Mammary epithelial cell (primary cell): ENCODE measurements at regions not wholly inside any gene's neighbourhood (a gene's known extent, or its start where the extent isn't known, plus 50 kb on each side); places are given as distances from the start of the nearest gene placed in this dataset.
"Not testable (repeated sequence)": the region's sequence is repeated elsewhere in the genome, so short reads cannot be mapped to it uniquely, and the experiment has no call there.

Experiments used
- EZH2 ChIP-seq: IDR thresholded peaks from 2 replicates; pipeline ENCODE4 v1.6.1; 2012; ENCODE audit warnings: low read length, inconsistent platforms, borderline replicate concordance
- TF ChIP-seq, protein P1 (sequence below), 2 donors: IDR thresholded peaks in 1 of 2; conservative IDR thresholded peaks in 1 of 2; 2 replicates each; pipeline ENCODE4 v1.5.1; 2011 to 2012; ENCODE audit warnings: inconsistent platforms in 2 of 2, low read length in 2 of 2, mild to moderate bottlenecking in 2 of 2, control low read depth in 1 of 2, low read depth in 1 of 2; ENCODE audit not compliant: insufficient read depth in 1 of 2; ENCODE audit errors: extremely low read depth in 1 of 2

DNA sequence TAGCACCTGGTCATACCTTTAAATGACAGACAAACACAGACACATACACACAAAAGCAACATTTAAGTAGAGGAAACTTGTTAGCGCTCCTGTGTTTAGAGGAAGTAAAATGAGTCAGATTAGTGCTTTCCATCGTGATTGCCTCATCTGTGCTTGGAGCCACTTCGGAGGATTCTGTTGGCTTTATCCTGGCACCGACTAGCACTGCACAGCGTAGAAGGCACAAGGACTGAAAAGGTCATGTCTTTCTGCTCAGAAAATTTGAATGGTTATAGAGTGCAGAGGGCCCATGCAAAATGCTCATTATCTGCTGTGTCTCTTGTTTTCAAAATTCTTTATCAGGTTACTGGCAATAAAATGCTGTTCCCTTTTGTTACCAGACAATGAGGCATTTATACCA, 863.6 kb upstream of the TPTE start:
- TF ChIP-seq, protein P1, sequence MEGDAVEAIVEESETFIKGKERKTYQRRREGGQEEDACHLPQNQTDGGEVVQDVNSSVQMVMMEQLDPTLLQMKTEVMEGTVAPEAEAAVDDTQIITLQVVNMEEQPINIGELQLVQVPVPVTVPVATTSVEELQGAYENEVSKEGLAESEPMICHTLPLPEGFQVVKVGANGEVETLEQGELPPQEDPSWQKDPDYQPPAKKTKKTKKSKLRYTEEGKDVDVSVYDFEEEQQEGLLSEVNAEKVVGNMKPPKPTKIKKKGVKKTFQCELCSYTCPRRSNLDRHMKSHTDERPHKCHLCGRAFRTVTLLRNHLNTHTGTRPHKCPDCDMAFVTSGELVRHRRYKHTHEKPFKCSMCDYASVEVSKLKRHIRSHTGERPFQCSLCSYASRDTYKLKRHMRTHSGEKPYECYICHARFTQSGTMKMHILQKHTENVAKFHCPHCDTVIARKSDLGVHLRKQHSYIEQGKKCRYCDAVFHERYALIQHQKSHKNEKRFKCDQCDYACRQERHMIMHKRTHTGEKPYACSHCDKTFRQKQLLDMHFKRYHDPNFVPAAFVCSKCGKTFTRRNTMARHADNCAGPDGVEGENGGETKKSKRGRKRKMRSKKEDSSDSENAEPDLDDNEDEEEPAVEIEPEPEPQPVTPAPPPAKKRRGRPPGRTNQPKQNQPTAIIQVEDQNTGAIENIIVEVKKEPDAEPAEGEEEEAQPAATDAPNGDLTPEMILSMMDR (conservative IDR thresholded peaks at IDR 0.05 in 1 of 2, IDR thresholded peaks at IDR 0.05 in 1 of 2; ENCODE audit: extremely low read depth in 1 of 2, insufficient read depth in 1 of 2, low read depth in 1 of 2, low read length in 2 of 2): not testable (repeated sequence)
- TF ChIP-seq EZH2: not testable (repeated sequence)
